ENCODE measurements at regions not wholly inside any gene's neighbourhood (a gene's known extent, or its start where the extent isn't known, plus 50 kb on each side); places are given as distances from the start of the nearest gene placed in this dataset.
"Not testable (repeated sequence)": the region's sequence is repeated elsewhere in the genome, so short reads cannot be mapped to it uniquely, and the experiment has no call there.

DNA sequence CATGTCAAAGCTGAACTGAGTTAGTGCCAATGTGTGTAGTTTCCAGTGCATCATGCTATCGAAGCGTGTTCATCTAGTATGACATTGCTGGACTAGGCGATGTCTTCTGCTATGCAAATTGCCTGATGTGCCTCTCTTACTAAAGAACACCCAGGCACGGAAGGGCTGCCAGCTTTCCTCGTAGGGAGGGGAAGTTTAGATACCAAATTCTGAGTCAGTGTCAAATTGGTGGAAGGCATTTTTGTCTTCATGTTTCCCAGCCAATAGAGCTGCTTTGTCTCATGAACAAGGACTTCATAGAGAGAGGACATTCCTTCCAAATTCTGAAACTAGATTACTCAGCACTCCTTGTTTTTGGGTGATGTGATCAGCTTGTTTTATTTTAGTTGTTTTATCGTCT is 320.1 kb downstream of the BTBD3 start:
- TF ChIP-seq, protein P1, sequence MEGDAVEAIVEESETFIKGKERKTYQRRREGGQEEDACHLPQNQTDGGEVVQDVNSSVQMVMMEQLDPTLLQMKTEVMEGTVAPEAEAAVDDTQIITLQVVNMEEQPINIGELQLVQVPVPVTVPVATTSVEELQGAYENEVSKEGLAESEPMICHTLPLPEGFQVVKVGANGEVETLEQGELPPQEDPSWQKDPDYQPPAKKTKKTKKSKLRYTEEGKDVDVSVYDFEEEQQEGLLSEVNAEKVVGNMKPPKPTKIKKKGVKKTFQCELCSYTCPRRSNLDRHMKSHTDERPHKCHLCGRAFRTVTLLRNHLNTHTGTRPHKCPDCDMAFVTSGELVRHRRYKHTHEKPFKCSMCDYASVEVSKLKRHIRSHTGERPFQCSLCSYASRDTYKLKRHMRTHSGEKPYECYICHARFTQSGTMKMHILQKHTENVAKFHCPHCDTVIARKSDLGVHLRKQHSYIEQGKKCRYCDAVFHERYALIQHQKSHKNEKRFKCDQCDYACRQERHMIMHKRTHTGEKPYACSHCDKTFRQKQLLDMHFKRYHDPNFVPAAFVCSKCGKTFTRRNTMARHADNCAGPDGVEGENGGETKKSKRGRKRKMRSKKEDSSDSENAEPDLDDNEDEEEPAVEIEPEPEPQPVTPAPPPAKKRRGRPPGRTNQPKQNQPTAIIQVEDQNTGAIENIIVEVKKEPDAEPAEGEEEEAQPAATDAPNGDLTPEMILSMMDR (IDR thresholded peaks at IDR 0.05): no peak
- WGBS, 2 donors: 69 to 72% methylated on average over 6 of the region's 6 CpGs
- DNase-seq (peak in 1 of 2 donors; percentile 7), ATAC-seq (peak in 3 of 8 donors; percentile 21 to 67 (median 29))
- Histone ChIP-seq H3K36me3 (no peaks in the 10 kb centered on the region), H3K27ac (no peak overlapping the region), H3K9me3 (peaks cover 0 to 2% (median 0%) of the 10 kb centered on the region in 11 donors), H3K4me1 (peaks cover 0 to 3% (median 0%) of the 10 kb centered on the region in 9 donors), H3K27me3 (no peaks in the 10 kb centered on the region), H3K4me3 (no peak overlapping the region)
- intact Hi-C loops (cut with DNase I): no loop called here

DNA sequence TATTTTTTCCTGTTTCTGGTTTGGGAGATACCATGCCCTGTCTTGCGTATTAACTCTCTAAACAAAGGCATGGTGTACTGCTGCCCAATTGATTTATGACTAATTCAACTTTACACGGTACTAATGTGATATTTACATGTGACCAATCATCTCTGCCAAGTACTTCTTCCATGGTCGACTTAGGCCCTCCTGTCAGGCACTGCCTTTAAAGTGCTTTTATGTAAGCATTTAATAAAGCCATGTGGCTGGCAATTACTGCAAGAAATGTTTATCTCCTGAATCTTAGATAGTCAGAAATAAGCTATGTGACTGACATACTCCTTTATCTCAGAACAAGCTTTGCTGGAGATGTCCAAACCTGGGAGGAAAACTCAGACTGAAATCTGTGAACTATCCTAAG is 323.4 kb downstream of the BTBD3 start:
- no peak overlapping the region for H3K4me3 ChIP-seq
- ATAC-seq (no peak), DNase-seq (no peak)
- 85 to 86% methylated on average over 3 of the region's 3 CpGs for WGBS, 2 donors
- TF ChIP-seq, protein P1 (IDR thresholded peaks at IDR 0.05): no peak
- no peaks in the 10 kb centered on the region for H3K27me3 ChIP-seq
- H3K9me3 ChIP-seq: peaks cover 0 to 2% (median 0%) of the 10 kb centered on the region in 11 donors
- no peak overlapping the region for H3K27ac ChIP-seq
- H3K4me1 ChIP-seq: peaks cover 0 to 3% (median 0%) of the 10 kb centered on the region in 9 donors
- no peaks in the 10 kb centered on the region for H3K36me3 ChIP-seq
- intact Hi-C loops (cut with DNase I): loop anchor here in 2 of 10 donors (5.0 to 10.0 kb wide), 2 partner anchors 51 to 56 kb away; no protein-coding TSS in a partner anchor

DNA sequence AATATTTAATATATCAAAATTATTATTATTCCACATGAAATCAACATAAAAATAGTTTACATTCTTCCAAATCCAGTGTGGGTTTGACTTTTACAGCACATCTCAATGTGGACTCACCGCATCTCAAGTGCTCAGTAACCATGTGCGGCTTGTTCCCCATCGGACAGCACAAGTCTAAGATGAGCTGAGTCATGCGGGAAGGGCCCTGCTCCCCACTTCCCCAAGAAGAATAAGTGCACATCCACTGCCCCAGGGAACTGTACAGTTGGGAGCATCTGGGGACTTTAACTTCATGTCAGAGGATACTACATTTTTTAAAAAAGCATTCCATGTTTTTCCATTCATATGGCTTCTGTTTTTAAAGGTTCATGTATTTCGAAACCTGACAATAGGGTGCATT is 325.6 kb downstream of the BTBD3 start:
- Histone ChIP-seq H3K36me3 (no peaks in the 10 kb centered on the region), H3K27ac (no peak overlapping the region), H3K4me3 (no peak overlapping the region), H3K9me3 (peaks cover 0 to 2% (median 0%) of the 10 kb centered on the region in 11 donors), H3K27me3 (no peaks in the 10 kb centered on the region), H3K4me1 (no peaks in the 10 kb centered on the region)
- TF ChIP-seq, protein P1 (IDR thresholded peaks at IDR 0.05): no peak
- DNase-seq (no peak), ATAC-seq (no peak)
- 87 to 92% methylated on average over 5 of the region's 5 CpGs for WGBS, 2 donors
- intact Hi-C loops (cut with DNase I): loop anchor here in 2 of 10 donors (5.0 to 10.0 kb wide), 2 partner anchors 49 to 59 kb away; no protein-coding TSS in a partner anchor

- no peak overlapping the region for H3K27ac ChIP-seq
- no peak for DNase-seq
- 88 to 89% methylated on average over 2 of the region's 2 CpGs for WGBS, 2 donors
- intact Hi-C loops (cut with DNase I): loop anchor here in 1 of 10 donors (10.0 kb wide), 1 partner anchor 64 kb away; no protein-coding TSS in a partner anchor
- no peak overlapping the region for H3K4me3 ChIP-seq
- TF ChIP-seq, protein P1 (IDR thresholded peaks at IDR 0.05): no peak
- ATAC-seq: no peak
- no peaks in the 10 kb centered on the region for H3K36me3 ChIP-seq
- no peaks in the 10 kb centered on the region for H3K4me1 ChIP-seq
- no peaks in the 10 kb centered on the region for H3K27me3 ChIP-seq
- H3K9me3 ChIP-seq: peaks cover 0 to 6% (median 0%) of the 10 kb centered on the region in 11 donors
Observed at GRCh38 chr20:12248481-12248880, 330.8 kb downstream of the BTBD3 start.

DNA sequence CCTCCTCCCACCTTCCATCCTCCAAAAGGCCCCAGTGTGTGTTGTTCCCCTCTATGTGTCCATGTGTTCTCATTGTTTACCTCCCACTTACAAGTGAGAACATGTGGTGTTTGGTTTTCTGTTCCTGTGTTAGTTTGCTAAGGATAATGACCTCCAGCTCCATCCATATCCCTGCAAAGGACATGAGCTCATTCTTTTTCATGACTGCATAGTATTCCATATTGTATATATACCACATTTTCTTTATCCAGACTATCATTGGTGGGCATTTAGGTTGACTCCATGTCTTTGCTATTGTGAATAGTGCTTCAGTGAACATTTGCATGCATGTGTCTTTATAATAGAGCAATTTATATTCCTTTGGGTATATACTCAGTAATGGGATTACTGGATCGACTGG is 333.0 kb downstream of the BTBD3 start:
- WGBS, 2 donors: 86 to 97% methylated on average over 1 of the region's 1 CpG
- H3K36me3 ChIP-seq; DNase-seq; H3K27ac ChIP-seq; H3K27me3 ChIP-seq; H3K9me3 ChIP-seq; H3K4me3 ChIP-seq; intact Hi-C loops (cut with DNase I); H3K4me1 ChIP-seq; ATAC-seq: not testable (repeated sequence)

All from heart right ventricle (tissue), 16 donors.